Neural cell (in vitro differentiated cells): ENCODE measurements at regions not wholly inside any gene's neighbourhood (a gene's known extent, or its start where the extent isn't known, plus 50 kb on each side); places are given as distances from the start of the nearest gene placed in this dataset.

Source experiments
- EP300 ChIP-seq: fragments of 450-650 bp; conservative IDR thresholded peaks from 2 replicates; pipeline ENCODE4 v1.6.1; 2014; ENCODE audit warnings: antibody characterized with exemption, mild to moderate bottlenecking, moderate library complexity; ENCODE audit not compliant: poor library complexity, severe bottlenecking
- EZH2 ChIP-seq: fragments of 200-600, 300-800 bp; shearing (Covaris generic), sonication (generic); IDR thresholded peaks from 2 replicates; pipeline ENCODE4 v1.6.1; 2014; ENCODE audit warnings: antibody characterized with exemption, low read length, borderline replicate concordance, mild to moderate bottlenecking; ENCODE audit not compliant: insufficient read depth, poor library complexity, severe bottlenecking
- MXI1 ChIP-seq: fragments of 450-650 bp; conservative IDR thresholded peaks from 2 replicates; pipeline ENCODE4 v1.6.1; 2014; ENCODE audit warnings: antibody characterized with exemption, mild to moderate bottlenecking; ENCODE audit not compliant: poor library complexity, severe bottlenecking
- SMC3 ChIP-seq: fragments of 450-650 bp; conservative IDR thresholded peaks from 2 replicates; pipeline ENCODE4 v1.6.1; 2014; ENCODE audit warnings: antibody characterized with exemption, mild to moderate bottlenecking, moderate library complexity; ENCODE audit not compliant: poor library complexity
- TAF1 ChIP-seq: IDR thresholded peaks from 2 replicates; pipeline ENCODE4 v1.6.1; 2012; ENCODE audit warnings: low read depth
- TF ChIP-seq, protein P1 (sequence below): fragments of 450-650 bp; IDR thresholded peaks from 2 replicates; pipeline ENCODE4 v1.5.1; 2014; ENCODE audit warnings: antibody characterized with exemption, mild to moderate bottlenecking, moderate library complexity; ENCODE audit not compliant: poor library complexity, severe bottlenecking

DNA sequence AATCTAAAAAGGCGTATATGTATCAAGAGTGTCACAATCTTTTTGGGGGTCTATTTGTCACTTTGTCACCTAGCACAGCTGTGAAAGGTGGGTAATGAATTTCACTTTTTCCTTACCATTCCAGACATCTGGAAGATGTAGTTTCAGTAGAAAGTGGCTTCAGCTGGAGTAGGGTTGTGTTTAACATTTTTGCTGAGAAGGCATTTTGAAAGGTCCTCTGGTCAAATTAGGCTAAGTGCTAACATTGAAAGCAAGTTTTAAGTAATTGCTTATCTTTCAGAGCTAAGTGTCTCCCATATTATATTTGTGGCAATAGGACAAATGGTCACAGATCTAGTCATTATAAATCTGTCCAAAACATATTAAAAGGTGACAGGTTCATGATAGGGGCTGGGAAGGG is 542.1 kb upstream of the SPHKAP start:
- TF ChIP-seq, protein P1, sequence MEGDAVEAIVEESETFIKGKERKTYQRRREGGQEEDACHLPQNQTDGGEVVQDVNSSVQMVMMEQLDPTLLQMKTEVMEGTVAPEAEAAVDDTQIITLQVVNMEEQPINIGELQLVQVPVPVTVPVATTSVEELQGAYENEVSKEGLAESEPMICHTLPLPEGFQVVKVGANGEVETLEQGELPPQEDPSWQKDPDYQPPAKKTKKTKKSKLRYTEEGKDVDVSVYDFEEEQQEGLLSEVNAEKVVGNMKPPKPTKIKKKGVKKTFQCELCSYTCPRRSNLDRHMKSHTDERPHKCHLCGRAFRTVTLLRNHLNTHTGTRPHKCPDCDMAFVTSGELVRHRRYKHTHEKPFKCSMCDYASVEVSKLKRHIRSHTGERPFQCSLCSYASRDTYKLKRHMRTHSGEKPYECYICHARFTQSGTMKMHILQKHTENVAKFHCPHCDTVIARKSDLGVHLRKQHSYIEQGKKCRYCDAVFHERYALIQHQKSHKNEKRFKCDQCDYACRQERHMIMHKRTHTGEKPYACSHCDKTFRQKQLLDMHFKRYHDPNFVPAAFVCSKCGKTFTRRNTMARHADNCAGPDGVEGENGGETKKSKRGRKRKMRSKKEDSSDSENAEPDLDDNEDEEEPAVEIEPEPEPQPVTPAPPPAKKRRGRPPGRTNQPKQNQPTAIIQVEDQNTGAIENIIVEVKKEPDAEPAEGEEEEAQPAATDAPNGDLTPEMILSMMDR = no peak
- TF ChIP-seq SMC3 = no peak
- no peak for TF ChIP-seq EZH2
- no peak for TF ChIP-seq MXI1
- TF ChIP-seq TAF1 = no peak
- no peak for TF ChIP-seq EP300
